ACHN (cell line): ENCODE measurements at regions not wholly inside any gene's neighbourhood (a gene's known extent, or its start where the extent isn't known, plus 50 kb on each side); places are given as distances from the start of the nearest gene placed in this dataset.
"Not testable (repeated sequence)": the region's sequence is repeated elsewhere in the genome, so short reads cannot be mapped to it uniquely, and the experiment has no call there.

Experiments
- DNase-seq: peaks from one replicate; pipeline ENCODE4 v3.0.0-alpha.2; 2015
- in situ Hi-C: cut with HindIII; loops from 2 replicates; pipeline ENCODE4 v1.10.0; 2017; ENCODE audit warnings: low sequenced_read_pairs, low pct_ligation_motif_present, low pct_unique_long_range_greater_than_20kb

- in situ Hi-C loops: no loop called here
- DNase-seq: no peak
Measured at GRCh38 chr5:144028058-144028457, 142.4 kb downstream of the YIPF5 start.

- no peak for DNase-seq
- in situ Hi-C loops: no loop called here
Measured at GRCh38 chr5:144028636-144029035, 141.8 kb downstream of the YIPF5 start.

- no peak for DNase-seq
- in situ Hi-C loops: no loop called here
Measured at GRCh38 chr5:144030904-144031303, 139.6 kb downstream of the YIPF5 start.

GRCh38 chr5:144032375-144032774 is 138.1 kb downstream of the YIPF5 start:
- no peak for DNase-seq
- in situ Hi-C loops: no loop called here

- in situ Hi-C loops: no loop called here
- DNase-seq: no peak
Measured at GRCh38 chr5:144033486-144033885, 137.0 kb downstream of the YIPF5 start.

GRCh38 chr5:144035046-144035740 is 135.3 kb downstream of the YIPF5 start:
- no peak for DNase-seq

GRCh38 chr5:144036476-144036875 is 134.0 kb downstream of the YIPF5 start:
- in situ Hi-C loops: no loop called here
- DNase-seq: no peak

More at GRCh38 chr5:144035046-144035740, 135.3 kb downstream of the YIPF5 start:
- in situ Hi-C loops: no loop called here

GRCh38 chr5:144040615-144041305 is 129.7 kb downstream of the YIPF5 start:
- in situ Hi-C loops: no loop called here
- DNase-seq: no peak

GRCh38 chr5:144042156-144042555 is 128.3 kb downstream of the YIPF5 start:
- DNase-seq: no peak
- in situ Hi-C loops: no loop called here

GRCh38 chr5:144048259-144048856 is 122.1 kb downstream of the YIPF5 start:
- in situ Hi-C loops: no loop called here
- DNase-seq: no peak

- in situ Hi-C loops, DNase-seq: not testable (repeated sequence)
Measured at GRCh38 chr5:144055391-144055790, 115.1 kb downstream of the YIPF5 start.

GRCh38 chr5:144060091-144060490 is 110.4 kb downstream of the YIPF5 start:
- DNase-seq, in situ Hi-C loops: not testable (repeated sequence)

- in situ Hi-C loops: no loop called here
- DNase-seq: no peak
Measured at GRCh38 chr5:144060598-144060997, 109.9 kb downstream of the YIPF5 start.

GRCh38 chr5:144065786-144066185 is 104.7 kb downstream of the YIPF5 start:
- DNase-seq: no peak
- in situ Hi-C loops: no loop called here

GRCh38 chr5:144072518-144072927 is 97.9 kb downstream of the YIPF5 start:
- DNase-seq: no peak
- in situ Hi-C loops: no loop called here

GRCh38 chr5:144076521-144077083 is 93.9 kb downstream of the YIPF5 start:
- no peak for DNase-seq
- in situ Hi-C loops: no loop called here

- no peak for DNase-seq
- in situ Hi-C loops: no loop called here
Measured at GRCh38 chr5:144083185-144083584, 87.3 kb downstream of the YIPF5 start.

GRCh38 chr5:144084971-144085370 is 85.5 kb downstream of the YIPF5 start:
- in situ Hi-C loops: no loop called here

GRCh38 chr5:144085381-144085780 is 85.1 kb downstream of the YIPF5 start:
- no peak for DNase-seq
- in situ Hi-C loops: no loop called here

More at GRCh38 chr5:144084971-144085370, 85.5 kb downstream of the YIPF5 start:
- no peak for DNase-seq
